ENCODE measurements at regions not wholly inside any gene's neighbourhood (a gene's known extent, or its start where the extent isn't known, plus 50 kb on each side); places are given as distances from the start of the nearest gene placed in this dataset.

GRCh38 chr9:89743573-89744254 lies 138.9 kb downstream of the GADD45G start (continued):
- TF ChIP-seq ZNF462 (CRISPR knock-in tag; IDR thresholded peaks at IDR 0.05) (no peak), EZH2 (IDR thresholded peaks at IDR 0.05; ENCODE audit: low read depth, unreplicated experiment) (no peak), POLR2AphosphoS5 (IDR thresholded peaks at IDR 0.05; ENCODE audit: low read depth) (no peak)

GRCh38 chr9:89744255-89744648 lies 139.4 kb downstream of the GADD45G start:
- H3K4me1 ChIP-seq (ENCODE audit: insufficient read depth): no peaks in the 10 kb centered on the region
- no peaks in the 10 kb centered on the region for H3K79me2 ChIP-seq (replicated peaks; ENCODE audit: insufficient read depth)
- no peak overlapping the region for H3K4me2 ChIP-seq
- H3F3A ChIP-seq (replicated peaks; ENCODE audit: low read depth): 0 out of 2 replicates have a peak, but pooled peaks cover 3% of the 10 kb centered on the region
- H2AFZ ChIP-seq: no peak overlapping the region
- Mint-ChIP-seq H3K27ac (no peak overlapping the region), H3K4me3 (no peak overlapping the region), H3K36me3 (ENCODE audit: low read depth) (no peaks in the 10 kb centered on the region), H3K4me1 (peaks cover 10% of the 10 kb centered on the region), H3K27me3 (ENCODE audit: insufficient read depth, low read depth, poor library complexity) (peaks cover 9% of the 10 kb centered on the region), H3K9me3 (no peaks in the 10 kb centered on the region)
- H4K20me1 ChIP-seq (replicated peaks; ENCODE audit: insufficient read depth): no peaks in the 10 kb centered on the region
- no peak for TF ChIP-seq ETS1 (IDR thresholded peaks at IDR 0.05)
- no peak for TF ChIP-seq JUNB (IDR thresholded peaks at IDR 0.05; ENCODE audit: unreplicated experiment)
- no peak for TF ChIP-seq POLR2AphosphoS5 (IDR thresholded peaks at IDR 0.05; ENCODE audit: low read depth)
- no peak for TF ChIP-seq ZNF331 (CRISPR knock-in tag; IDR thresholded peaks at IDR 0.05; ENCODE audit: low read depth)
- no peak for TF ChIP-seq ZNF462 (CRISPR knock-in tag; IDR thresholded peaks at IDR 0.05)
- DNase-seq (ENCODE audit: low spot score): no peak
- no peaks in the 10 kb centered on the region for H3K27me3 ChIP-seq (ENCODE audit: insufficient read depth)
- H3K4me3 ChIP-seq: no peak overlapping the region
- no peaks in the 10 kb centered on the region for H3K36me3 ChIP-seq (ENCODE audit: insufficient read depth)
- H3K27ac ChIP-seq (ENCODE audit: low read depth): no peak overlapping the region
- no peak for ATAC-seq
- no peaks in the 10 kb centered on the region for H3K9me2 ChIP-seq (ENCODE audit: insufficient read depth)

All from GM23338 (cell line).